BJ (cell line): ENCODE measurements at regions not wholly inside any gene's neighbourhood (a gene's known extent, or its start where the extent isn't known, plus 50 kb on each side); places are given as distances from the start of the nearest gene placed in this dataset.

Experiments used
- CTCF ChIA-PET: fragments of 350-600 bp; formaldehyde crosslinking; extraction: SDS; loops from one replicate; lab custom pipeline; 2021; ENCODE audit warnings: antibody characterized with exemption, inconsistent platforms; lab: Yijun Ruan, JAX
- POLR2A ChIA-PET: fragments of 300-600 bp; sonication (Branson Sonifier 250); formaldehyde crosslinking; extraction: SDS; loops from one replicate; lab custom pipeline; 2021; ENCODE audit warnings: antibody characterized with exemption; lab: Charles Lee
- DNase-seq: peaks from one replicate; pipeline ENCODE4 v3.0.0-alpha.2; 2011; ENCODE audit warnings: low read depth
- H3K27me3 ChIP-seq: 2 replicates; pipeline ENCODE4 v1.6.0; 2011; ENCODE audit warnings: low read length; ENCODE audit not compliant: control insufficient read depth, insufficient read depth
- H3K36me3 ChIP-seq: 2 replicates; pipeline ENCODE4 v1.5.1; 2011; ENCODE audit warnings: low read length; ENCODE audit not compliant: control insufficient read depth, insufficient read depth
- H3K4me3 ChIP-seq: 2 replicates; pipeline ENCODE4 v1.5.1; 2011; ENCODE audit warnings: low read depth, mild to moderate bottlenecking, control low read depth, low read length
- TF ChIP-seq, protein P1 (sequence below): IDR thresholded peaks from 2 replicates; pipeline ENCODE4 v1.5.1; 2011; ENCODE audit warnings: low read depth, mild to moderate bottlenecking, control low read depth, inconsistent platforms, low read length, moderate library complexity; ENCODE audit not compliant: insufficient read depth

DNA sequence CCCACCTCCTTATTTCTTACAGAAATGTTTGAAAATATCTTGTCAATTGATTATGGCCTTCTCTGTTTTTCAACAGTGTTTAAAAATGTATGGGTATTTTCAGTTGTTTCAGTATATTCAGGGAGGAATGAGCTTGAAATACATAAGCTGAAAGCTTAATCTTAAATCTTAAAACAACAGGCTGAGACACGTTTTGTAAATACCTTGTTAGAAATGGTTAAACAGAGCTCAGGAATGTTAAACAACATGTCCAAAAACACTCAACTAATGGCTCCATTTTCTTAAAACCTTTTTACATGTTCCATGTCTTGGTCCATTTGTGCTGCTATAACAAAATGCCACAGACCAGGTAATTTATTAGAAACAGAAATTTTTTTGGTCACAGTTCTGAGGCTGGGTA is 953.8 kb upstream of the ADGRL2 start:
- H3K36me3 ChIP-seq: no peaks in the 10 kb centered on the region
- TF ChIP-seq, protein P1, sequence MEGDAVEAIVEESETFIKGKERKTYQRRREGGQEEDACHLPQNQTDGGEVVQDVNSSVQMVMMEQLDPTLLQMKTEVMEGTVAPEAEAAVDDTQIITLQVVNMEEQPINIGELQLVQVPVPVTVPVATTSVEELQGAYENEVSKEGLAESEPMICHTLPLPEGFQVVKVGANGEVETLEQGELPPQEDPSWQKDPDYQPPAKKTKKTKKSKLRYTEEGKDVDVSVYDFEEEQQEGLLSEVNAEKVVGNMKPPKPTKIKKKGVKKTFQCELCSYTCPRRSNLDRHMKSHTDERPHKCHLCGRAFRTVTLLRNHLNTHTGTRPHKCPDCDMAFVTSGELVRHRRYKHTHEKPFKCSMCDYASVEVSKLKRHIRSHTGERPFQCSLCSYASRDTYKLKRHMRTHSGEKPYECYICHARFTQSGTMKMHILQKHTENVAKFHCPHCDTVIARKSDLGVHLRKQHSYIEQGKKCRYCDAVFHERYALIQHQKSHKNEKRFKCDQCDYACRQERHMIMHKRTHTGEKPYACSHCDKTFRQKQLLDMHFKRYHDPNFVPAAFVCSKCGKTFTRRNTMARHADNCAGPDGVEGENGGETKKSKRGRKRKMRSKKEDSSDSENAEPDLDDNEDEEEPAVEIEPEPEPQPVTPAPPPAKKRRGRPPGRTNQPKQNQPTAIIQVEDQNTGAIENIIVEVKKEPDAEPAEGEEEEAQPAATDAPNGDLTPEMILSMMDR: no peak
- no peak for DNase-seq
- H3K4me3 ChIP-seq: no peak overlapping the region
- H3K27me3 ChIP-seq: no peaks in the 10 kb centered on the region
- ChIA-PET CTCF (no interaction called here), POLR2A (no interaction called here)

DNA sequence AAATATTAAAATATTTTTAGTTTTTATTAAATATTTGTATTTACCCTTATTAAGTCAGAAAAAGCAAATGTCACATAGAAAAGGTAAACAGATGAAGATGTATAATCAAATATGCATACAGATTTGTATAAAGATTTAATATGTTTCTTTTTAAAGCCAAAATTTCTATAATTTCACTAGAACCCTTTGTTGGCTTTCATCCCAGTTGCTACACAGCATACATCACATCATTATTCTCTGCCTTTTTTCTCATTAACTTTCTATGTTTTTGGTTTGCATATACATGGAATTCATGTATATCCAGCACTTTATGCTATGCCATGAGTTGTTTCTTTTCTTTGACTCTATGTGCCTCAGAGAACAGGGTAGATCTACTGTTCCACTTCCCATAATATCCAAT is 957.9 kb upstream of the ADGRL2 start:
- no peak overlapping the region for H3K4me3 ChIP-seq
- ChIA-PET POLR2A (no interaction called here), CTCF (no interaction called here)
- no peaks in the 10 kb centered on the region for H3K27me3 ChIP-seq
- no peak for DNase-seq
- TF ChIP-seq, protein P1: no peak
- H3K36me3 ChIP-seq: no peaks in the 10 kb centered on the region

DNA sequence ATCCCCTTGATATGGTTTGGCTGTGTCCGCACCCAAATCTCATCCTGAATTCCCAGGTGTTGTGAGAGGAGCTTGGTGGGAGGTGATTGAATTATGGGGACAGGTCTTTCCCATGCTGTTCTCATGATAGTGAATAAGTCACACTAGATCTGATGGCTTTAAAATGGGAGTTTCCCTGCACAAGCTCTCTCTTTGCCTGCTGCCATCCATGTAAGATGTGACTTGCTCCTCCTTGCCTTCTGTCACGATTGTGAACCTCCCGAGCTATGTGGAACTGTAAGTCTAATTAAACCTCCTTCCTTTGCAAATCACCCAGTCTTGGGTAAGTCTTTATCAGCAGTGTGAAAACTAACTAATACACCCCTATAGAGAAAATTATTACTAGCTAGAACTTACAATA is 959.5 kb upstream of the ADGRL2 start:
- TF ChIP-seq, protein P1: no peak
- POLR2A ChIA-PET: no interaction called here
- Histone ChIP-seq H3K4me3 (no peak overlapping the region), H3K36me3 (no peaks in the 10 kb centered on the region), H3K27me3 (no peaks in the 10 kb centered on the region)
- CTCF ChIA-PET: no interaction called here
- DNase-seq: no peak

- Histone ChIP-seq H3K4me3 (no peak overlapping the region), H3K27me3 (no peaks in the 10 kb centered on the region), H3K36me3 (no peaks in the 10 kb centered on the region)
- TF ChIP-seq, protein P1: no peak
- CTCF ChIA-PET: no interaction called here
- no peak for DNase-seq
- POLR2A ChIA-PET: no interaction called here
Measured at GRCh38 chr1:80837066-80837465, 963.7 kb upstream of the ADGRL2 start.

DNA sequence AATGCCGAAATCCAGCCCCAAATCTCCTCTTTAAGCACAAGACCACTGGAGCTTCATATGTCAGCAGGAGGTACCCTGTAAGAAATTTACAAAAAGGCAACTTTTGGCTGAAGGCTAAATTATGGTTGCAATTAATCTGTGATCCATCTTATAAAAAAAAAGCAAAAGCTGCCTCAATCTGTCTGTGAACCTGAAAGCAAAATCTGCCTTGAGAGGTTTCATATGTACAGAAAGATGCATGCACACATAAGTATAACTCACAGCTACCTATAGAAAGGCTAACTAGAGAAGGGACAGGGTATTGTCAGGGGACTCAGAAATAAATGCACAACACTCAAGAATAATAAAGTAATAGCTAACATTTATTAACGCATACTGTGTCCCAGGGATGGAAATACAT is 964.2 kb upstream of the ADGRL2 start:
- no peaks in the 10 kb centered on the region for H3K36me3 ChIP-seq
- TF ChIP-seq, protein P1: no peak
- H3K27me3 ChIP-seq: no peaks in the 10 kb centered on the region
- DNase-seq: no peak
- H3K4me3 ChIP-seq: no peak overlapping the region
- ChIA-PET CTCF (no interaction called here), POLR2A (no interaction called here)
